ENCODE measurements at regions not wholly inside any gene's neighbourhood (a gene's known extent, or its start where the extent isn't known, plus 50 kb on each side); places are given as distances from the start of the nearest gene placed in this dataset.

DNA sequence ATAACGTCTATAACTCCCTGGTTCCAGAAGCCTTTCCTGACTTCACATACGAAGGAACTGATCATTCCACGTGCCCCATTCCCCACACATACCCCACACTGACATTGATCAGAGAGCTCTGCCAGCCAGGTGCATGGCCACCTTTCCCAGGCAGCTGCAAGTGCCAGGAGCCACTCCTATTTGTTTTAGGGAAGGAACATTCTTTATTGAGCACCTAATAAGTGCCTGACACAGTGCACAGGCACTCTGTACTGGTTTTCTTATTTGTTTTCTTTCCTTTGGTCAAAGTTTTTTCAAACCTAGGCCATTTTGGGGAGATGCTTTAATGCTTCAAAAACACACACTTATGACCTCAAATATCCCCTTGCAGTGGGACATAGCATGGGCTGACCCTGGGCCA is 50.0 kb downstream of the PITPNM2 start:
- no peak for DNase-seq

DNA sequence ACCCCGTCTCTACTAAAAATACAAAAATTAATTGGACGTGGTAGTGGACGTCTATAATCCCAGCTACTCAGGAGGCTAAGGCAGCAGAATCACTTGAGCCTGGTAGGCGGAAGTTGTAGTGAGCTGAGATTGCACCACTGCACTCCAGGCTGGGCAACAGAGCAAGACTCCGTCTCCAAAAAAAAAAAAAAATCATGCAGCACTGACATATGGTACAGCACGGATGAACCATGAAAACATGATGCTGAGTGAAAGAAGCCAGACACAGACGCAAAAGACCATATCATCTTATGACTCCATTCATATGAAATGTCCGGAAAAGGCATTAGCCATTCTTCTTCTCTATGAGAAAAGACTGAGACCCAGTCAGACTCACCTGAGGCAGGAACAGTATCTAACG is 50.4 kb downstream of the PITPNM2 start:
- no peak for DNase-seq

DNA sequence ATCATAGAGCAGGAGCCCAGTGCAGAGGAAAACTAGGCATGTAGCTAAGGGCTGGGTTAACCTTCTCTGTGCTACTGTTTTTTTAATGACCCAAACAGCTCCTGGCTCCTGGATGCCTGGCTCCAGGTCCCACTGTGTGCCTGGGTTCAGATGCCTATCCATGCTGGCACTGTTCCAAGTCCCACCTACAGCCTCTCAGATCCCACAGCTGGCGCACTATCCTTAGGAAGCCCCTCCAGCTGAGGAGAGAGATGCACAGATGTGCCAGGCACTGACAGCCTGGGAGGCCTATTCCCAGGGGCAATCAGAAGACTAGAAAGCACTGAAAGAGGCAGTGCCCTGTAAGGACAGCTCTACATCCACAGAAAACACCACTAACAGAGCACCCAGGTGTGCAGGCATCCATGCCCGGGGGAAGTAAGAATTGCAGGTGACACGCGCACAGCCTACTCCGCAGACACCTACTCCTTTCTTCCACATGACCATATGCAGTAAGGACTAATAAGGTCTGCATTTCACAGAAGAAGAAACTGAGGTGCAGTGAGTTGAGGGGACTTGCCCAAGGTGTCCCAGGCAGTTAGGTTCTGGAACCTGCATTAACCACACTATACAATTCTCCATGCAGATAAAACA is 51.2 kb downstream of the PITPNM2 start:
- no peak for DNase-seq

DNA sequence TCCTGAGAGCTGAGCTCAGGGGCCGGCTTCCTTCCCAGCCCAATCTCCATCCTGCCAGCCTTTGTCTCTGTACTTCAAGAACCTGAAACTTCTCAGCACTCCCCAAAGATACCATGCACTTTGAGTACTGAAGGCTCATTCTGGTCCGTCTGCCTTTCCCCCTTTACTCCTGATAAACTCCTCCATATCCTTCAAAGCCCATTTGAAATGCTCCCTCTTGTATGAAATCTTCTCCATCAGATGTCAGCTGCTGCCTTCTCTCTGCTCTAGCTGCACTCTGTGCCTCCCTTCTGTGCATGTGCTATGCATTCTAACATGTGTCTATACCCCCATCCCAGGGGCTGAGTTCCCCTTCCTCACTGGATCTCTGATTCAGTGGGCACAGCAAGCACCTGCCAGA is 52.1 kb downstream of the PITPNM2 start:
- DNase-seq = no peak

DNA sequence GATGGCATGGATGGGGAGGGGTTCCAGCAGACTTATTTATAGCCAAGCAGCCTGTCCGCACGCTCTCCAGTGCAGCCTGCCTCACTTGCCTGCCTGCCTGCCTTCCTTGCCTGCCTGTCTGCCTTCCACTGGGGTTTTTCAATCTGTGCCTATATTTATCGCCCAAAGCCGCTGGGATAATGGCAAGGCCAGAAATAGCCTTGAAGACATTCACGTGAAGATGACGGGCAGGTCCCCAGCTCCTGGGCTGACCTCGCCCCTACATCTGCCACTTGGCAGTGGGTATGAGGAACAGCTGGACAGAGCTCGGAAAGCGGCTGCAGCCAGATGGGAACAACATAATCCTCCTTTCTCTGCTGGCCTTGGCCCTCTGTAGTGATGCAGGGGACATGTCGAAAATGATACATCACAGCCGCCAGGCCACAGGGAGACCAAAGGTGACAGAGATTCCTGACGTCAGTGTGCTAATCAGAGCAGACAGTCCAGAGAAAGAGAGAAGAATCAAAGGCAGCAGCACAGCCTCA is 53.3 kb downstream of the PITPNM2 start:
- no peak for DNase-seq

DNA sequence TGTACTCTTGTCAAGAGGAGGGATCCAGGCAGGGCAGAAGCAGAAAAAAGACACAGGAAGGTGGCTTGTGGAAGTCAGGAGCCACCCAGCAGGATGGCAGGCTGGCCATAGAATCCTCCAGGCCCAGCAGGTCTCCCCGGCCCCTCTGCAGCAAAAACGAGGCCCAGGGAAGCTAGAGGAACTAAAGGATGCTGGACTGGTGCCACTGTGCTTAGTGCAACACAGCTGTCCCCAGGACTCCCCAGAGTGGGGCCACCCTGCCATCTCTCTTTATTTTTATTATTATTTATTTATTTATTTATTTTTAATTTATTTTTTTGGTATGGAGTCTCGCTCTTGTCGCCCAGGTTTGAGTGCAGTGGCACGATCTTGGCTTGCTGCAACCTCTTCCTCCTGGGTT is 54.1 kb downstream of the PITPNM2 start:
- DNase-seq = no peak

DNA sequence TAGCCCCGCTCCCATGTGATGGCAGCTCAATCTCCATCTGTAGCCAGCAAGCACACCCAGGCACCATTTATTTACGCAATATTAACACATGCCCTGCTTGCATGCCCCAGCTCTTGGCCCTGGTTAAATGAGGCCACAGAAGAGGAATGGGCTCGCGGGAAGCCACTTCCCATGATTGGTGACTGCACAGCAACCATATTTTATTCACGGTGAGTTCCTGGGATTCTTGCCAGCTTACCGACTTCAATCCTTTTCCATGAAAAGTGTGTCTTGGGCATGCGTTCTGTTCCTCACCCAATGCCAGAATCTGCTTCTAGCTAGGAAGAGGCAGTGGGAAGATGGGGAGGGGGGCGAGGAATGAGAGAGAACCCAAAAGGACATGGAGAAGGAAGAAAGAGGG is 54.7 kb downstream of the PITPNM2 start:
- DNase-seq = no peak

DNA sequence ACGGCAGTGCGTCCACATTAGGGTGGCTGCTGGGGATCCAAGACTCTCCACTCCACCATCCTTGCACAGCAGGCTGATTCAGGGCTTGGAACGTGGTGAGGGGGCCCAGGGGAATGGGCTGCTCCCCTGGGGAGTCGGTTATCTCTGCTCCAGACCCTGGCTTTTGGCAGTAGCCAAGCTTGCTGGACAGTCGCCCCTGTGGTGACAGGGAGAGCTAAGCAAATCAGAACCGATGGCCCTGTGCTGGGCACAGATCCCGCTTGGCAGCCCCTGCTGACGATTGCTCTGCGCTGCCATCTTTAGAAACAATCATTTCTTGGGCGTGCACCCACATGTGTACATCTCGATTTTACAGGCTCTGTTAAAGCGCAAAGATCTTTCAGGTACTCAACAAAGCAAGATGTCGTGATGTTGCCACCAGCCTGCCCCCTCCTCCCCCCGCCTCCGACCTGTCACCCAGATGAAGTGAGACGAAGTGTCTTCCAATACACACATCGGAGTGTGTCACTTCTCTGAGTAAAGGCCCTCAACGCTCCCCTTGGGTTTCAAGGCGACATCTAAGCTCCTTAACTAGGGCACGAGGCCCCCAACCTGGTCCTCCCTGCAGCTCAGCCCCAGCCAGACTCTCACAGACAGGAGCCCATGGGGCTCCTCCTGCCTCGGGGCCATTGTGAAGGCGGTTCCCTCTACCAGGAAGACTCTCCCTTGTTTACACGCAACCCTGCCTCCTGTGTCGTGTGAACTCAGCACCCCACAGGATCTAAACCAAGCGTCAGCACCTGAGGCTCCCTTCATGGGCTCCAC is 55.6 kb downstream of the PITPNM2 start:
- no peak for DNase-seq

DNA sequence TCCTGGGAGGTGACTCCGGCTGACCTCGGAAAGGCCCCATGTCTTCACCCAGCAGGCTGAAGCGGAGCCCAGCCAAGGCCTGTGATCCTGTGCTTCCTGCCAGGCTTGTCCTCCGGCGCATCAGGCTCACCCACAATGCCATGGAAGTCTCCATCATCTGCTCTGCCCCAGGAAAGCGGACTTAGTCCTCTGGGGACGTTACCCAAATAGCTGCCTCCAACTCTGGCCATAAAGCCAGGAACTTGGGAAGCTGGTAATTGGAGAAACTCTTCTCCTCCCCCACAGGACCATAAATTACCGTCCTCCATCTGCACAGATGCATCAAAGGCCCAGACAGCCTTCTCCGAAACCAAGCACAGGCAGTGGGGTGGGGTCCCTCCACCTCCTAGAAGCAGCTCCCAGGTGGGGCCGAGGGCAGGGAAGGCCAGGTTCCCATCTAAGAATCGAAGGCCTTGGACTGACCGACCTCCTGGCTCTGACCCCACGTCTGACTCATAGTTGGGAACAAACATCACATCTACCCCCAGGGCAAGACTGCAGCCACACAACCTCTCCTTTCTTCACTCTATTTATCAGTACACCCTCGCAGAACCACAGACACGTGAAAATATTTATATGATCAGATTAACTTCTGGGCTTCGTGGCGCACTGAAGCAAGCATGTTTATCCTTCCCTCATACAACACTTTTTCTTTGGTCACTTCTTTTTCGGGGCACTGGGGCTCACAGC is 56.4 kb downstream of the PITPNM2 start:
- peak; percentile 12 for DNase-seq

DNA sequence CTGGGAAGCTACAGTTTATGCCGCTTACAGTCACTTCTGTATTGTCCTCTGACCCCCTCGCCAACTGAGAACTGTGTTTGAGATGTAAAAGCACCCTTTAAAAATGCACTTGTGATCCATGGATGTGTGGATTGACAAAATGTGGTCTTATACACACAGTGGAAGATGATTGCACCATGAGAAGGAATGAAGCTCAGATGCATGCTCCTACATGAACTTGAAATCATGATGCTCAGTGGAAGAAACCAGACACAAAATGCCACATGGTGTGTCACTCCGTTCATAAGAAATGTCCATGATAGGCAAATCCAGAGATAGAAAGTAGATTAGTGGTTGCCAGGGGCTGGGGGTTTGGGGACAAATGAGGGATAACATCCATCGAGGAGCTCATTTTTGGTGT is 58.0 kb downstream of the PITPNM2 start:
- DNase-seq = no peak

DNA sequence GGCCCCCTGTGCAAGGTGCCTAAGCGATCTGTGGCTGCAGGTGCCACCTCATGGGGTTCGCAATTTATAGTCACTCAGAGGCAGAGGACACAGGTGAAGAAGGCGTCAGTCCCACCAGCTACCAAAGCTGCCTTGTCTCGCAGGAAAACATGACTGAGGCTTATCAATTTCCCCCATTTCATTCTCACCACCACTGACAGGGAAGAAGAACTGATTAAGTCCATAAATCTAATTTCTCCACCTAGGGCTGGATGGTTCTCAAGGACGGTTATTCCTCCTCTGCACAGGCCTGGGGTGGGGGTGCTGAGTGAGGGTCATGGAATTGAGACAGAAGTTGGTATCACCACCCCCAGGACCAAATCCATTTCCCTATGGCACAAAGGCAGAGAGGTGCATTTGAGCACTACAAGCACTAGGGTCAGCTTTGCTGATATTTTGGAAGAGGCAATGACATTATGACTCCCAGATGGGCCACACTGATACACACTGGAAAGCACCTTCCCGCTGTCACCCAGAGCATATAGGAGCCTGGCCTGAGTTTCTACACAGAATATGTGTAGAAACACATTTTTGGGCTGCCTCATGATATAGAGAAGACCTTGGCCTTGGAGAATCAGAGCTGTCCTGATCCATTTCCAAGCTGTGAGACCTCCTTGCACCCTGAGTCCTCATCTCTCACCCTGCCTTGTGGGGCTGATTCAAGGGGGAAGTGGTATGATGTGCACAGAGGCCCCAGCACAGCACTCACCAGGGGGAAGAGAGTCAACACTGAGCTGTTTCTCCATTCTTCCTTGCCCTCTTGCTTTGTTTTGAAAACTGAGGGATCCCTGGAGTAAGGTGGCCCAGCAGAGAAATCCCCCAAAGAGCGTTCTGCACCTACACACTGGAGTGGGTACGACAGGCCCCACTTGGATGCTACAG is 59.4 kb downstream of the PITPNM2 start:
- no peak for DNase-seq

DNA sequence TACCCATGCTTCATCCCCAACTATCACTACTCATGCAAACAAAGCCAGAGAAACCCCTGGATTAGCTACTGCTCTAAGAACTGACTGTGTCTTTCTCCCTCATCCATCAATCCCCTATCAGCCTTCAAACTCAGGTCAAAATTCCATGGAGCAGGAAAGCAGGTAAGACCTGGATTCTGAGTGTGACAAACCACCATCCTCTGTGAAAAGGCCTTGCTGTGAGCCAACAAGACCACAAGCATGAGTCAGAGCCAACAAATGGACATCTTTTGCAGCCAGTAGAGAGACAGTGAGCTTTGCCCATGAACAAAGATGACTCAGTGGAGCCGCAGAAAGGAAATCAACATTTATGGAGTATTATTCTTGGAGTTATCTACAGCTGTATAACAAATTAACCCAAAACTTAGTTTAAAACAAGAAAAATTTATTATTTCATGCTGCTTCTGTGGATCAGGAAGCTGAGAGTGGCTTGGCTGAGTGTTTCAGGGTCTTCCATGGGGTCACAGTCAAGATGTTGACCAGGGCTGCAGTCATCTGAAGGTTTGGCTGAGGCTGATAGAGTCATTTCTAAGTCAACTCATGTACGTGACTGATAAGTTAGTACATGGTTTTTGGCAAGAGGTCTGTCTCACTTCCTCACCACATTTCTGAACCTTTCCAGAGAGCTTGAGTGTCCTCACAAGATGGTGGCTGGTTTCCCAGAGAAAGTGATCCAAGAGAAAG is 61.1 kb downstream of the PITPNM2 start:
- DNase-seq = peak; percentile 76

DNA sequence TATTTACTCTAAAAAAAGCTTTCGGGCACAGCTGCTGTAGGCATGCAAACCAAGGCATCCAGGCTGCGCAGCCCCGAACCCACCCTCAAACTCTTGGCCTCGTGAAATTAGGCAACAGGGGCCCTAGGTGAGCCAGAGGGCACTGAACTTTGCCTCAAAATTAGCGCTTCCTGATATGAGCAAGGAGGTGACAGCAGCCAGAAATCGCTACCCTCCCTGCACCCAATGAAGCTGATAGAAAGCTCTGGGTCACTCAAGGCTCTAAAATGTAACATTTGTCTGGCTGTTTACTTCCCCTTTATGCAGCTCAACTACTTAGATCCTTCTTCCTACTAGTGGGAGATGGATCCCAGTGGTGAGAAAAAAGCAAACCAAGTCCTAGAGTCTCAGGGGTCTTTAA is 61.8 kb downstream of the PITPNM2 start:
- peak; percentile 22 for DNase-seq

DNA sequence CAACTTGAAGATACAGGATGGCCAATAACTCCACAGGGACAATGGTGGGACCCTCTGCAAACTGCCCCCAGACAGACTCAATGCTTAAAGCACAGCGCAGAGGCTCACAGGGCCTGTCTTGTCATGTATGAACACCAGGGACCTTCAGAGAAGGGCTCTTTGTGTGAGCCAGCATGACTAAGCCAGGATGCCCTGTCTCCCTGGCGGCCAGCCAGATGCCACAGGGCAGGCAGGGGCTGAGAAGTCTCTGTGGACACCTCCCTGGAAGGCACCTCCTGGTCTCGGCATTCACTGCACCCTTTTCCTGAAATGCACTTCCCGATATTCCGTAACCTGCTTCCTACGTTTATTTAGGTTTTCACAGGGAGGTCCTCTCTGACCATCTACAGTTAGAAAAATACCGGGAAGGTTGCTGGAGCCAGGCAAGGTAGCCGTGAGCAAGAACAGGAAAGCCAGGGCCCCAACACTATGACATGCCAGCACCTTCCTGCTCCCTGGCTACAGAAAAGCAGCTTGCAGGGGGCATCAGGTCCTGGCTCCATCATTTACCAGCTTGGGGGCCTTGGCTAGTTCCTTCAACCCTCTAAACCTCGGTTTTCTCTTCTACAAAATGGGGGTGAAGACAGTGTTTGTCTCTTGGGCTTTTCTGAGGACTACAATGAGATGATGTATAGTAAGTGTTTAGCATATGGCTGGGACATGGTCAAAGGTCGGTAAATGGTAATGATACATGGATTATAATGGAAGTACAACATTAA is 65.0 kb downstream of the PITPNM2 start:
- peak; percentile 81 for DNase-seq

DNA sequence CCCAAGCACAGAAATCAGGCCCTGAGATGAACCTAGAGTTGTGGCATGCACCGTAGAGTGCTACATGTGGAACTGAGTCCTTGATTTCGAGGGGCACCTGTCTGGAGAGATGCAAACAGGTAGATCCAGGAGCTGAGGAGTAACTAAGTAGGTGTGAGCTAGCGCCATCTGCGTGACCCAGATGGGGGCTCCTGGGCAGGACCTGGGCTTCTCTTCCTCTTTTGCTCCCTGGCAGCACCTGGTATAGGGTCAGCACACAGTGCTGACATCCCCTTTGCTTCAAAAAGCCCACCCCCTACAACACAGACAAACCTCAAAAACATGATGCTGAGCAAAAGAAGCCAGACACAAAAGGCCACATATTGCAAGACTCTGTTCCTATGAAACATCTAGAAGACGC is 65.8 kb downstream of the PITPNM2 start:
- no peak for DNase-seq

DNA sequence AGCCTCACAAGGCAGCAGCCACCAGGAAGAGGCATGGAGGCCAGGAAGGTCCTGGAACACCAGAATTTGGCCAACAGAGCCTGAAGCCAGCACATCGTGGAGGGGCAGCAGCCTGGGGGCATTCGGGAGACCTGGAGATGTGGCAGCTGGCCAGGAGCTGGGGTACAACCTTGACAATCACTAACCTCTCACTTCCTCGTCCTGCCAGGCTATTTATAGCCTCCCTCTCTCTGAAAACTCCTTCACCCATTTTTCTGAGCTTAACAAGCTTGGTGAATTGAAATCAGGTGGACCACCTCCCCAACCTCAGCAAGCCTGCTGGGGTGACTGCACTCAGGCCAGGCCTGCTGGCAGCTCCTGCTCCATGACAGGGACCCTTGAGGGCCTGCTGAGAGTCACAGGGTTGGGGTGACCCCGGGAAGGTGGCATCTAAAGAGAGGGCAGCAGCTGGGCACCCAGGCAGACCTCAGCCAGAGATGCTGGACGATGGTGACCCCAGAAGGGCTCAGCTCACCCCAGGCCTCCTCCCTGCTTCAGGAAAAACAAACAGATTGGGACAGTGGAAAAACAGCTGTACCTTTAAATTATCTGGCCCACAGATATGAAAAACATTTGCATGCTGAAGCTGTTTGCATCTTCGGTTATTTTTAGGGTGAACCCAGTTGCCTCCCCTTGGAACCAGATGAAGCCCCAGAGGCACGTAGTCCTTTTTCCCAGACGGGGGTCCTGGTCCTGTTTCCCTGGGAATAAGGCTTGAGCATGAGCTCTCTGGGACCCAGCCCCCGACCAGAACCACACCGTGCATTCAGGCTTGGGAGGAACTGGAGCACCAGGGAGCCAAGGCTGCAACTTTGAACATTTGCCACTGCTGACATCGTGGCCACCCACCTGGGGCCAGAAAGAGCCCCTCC is 67.0 kb downstream of the PITPNM2 start:
- DNase-seq = no peak

DNA sequence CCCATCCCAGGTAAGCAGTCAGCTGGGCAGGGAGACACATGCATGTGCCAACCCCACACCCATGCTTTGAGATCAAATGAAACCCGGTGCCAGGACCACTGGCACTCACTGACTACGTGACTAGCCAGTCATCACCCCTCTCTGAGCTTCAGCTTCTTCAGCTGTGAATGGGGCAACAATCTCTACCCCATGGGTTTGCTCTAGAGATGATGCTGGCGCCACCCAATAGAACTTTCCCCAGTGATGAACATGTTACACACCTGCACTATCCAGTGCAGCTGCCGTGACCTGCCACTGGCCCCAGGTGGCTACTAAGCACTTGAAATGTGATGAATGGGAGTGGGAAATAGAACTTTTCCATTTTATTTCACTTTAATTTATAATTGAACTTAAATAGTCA is 70.3 kb downstream of the PITPNM2 start:
- DNase-seq = no peak

DNA sequence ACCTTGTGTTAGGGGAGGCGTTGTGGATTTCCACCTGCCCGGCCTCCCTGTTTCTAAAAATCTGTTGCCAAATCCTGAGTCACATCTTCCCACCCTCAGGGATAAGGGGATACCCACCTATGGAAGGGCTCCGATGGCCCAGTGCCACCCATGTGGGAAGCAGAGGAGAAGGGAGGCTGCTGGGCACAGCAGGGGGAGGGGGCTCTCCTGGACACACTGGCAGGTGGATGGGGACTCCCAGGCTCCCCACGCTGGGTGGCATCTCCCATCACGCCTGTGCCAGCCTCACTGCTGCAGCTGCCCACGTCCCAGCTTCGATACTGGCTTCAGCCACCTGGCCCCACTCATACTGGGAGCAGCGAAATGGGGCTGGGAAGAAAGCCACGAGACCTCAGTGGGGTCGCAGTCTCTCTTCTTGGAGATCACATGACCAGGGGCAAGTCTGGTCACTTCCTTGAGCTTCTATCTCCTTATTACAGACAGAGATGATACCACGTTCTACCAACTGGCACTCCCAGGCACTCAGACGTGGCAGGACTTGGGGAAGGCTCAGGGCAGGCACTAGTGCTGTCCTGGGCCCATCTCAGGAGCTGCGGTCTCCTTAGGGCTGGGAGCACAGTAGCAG is 72.2 kb downstream of the PITPNM2 start:
- no peak for DNase-seq

DNA sequence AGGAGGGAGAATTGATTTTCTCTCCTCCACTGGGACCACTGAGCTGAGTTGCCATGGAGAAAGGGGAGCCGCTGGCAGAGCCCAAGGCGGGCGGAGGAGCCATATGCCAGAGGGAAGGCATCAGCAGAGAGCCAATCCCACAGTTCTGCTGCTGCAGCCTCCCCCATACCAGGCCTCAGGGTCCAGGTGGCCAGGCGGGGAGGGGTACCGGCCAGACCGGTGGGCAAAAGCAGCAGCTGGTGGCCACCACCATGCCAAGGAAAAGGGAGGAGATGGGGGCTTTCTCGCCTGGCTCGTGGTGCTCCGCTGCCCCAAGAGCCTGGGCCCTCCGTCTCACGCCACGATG is 72.8 kb downstream of the PITPNM2 start:
- no peak for DNase-seq

Data from hematopoietic multipotent progenitor cell treated with erythropoietin and hydrocortisone succinate and interleukin-3 and kit ligand, for 8 days (in vitro differentiated cells).